ENCODE measurements at regions not wholly inside any gene's neighbourhood (a gene's known extent, or its start where the extent isn't known, plus 50 kb on each side); places are given as distances from the start of the nearest gene placed in this dataset.
"Not testable (repeated sequence)": the region's sequence is repeated elsewhere in the genome, so short reads cannot be mapped to it uniquely, and the experiment has no call there.

DNA sequence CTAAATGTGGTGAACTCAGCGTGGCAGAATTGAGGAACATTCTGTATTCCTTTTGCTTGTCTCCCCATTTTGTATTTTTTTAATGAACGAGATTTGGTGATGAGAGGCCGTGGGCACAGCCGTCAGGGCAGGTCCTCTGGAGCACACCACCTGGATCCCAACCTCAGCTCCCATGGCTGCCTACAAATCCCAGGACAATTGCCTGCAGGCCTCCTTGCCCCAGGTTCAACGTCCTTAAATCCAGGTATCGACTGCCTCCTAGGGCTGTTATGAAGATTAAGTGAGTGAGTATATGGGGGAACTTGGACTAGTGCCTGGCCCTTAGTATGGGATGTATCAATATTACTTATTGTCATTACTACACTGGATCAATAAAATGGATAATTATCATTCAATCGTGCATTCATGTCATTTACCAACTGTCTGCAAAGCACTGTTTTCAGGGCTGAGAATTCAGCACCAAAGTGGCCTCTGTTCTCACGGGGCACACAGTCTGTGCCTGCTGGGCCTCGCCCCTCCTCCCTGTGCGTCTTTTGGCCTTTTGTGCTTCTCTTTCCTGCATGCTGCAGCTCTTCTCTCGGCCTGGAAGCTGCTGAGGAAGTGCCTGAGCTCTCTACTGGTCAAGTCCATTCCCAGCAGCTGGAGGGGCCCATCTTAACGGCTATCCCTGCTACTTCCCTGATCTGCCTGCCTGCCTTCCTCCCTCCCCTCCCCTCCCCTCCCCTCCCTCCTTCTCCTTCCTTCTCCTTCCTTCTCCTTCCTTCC, 1343.7 kb downstream of the BRD1 start:
- Mint-ChIP-seq H3K27ac (no peak overlapping the region), H3K4me3 (no peak overlapping the region), H3K4me1 (peaks cover 2% of the 10 kb centered on the region), H3K27me3 (peaks cover 34% of the 10 kb centered on the region), H3K9me3 (ENCODE audit: insufficient read depth) (no peaks in the 10 kb centered on the region)
- TF ChIP-seq, protein P1, sequence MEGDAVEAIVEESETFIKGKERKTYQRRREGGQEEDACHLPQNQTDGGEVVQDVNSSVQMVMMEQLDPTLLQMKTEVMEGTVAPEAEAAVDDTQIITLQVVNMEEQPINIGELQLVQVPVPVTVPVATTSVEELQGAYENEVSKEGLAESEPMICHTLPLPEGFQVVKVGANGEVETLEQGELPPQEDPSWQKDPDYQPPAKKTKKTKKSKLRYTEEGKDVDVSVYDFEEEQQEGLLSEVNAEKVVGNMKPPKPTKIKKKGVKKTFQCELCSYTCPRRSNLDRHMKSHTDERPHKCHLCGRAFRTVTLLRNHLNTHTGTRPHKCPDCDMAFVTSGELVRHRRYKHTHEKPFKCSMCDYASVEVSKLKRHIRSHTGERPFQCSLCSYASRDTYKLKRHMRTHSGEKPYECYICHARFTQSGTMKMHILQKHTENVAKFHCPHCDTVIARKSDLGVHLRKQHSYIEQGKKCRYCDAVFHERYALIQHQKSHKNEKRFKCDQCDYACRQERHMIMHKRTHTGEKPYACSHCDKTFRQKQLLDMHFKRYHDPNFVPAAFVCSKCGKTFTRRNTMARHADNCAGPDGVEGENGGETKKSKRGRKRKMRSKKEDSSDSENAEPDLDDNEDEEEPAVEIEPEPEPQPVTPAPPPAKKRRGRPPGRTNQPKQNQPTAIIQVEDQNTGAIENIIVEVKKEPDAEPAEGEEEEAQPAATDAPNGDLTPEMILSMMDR (IDR thresholded peaks at IDR 0.05) = no peak
- no peak for TF ChIP-seq EZH2 (IDR thresholded peaks at IDR 0.05; ENCODE audit: borderline replicate concordance, insufficient read depth, low read depth, low read length, poor library complexity, severe bottlenecking)
- Histone ChIP-seq H4K20me1 (ENCODE audit: control insufficient read depth, insufficient read depth, low read length, poor library complexity, severe bottlenecking) (no peaks in the 10 kb centered on the region), H3K36me3 (replicated peaks in 1 of 2; ENCODE audit: control extremely low read depth in 1 of 2, control insufficient read depth in 1 of 2, extremely low read depth in 1 of 2, insufficient read depth in 2 of 2, low read length in 1 of 2) (no peaks in the 10 kb centered on the region), H3K9me3 (ENCODE audit: control extremely low read depth in 1 of 3, control insufficient read depth in 2 of 3, insufficient read depth in 1 of 3, low read length in 2 of 3) (peaks cover 0 to 13% (median 0%) of the 10 kb centered on the region in 3 donors), H3K27ac (ENCODE audit: low read length in 2 of 2) (no peak overlapping the region), H3K4me1 (ENCODE audit: control insufficient read depth in 2 of 2, insufficient read depth in 2 of 2, low read length in 2 of 2) (peaks cover 0 to 4% of the 10 kb centered on the region in 2 donors), H3K79me2 (ENCODE audit: control insufficient read depth, insufficient read depth, low read length) (no peaks in the 10 kb centered on the region), H3K27me3 (replicated peaks in 1 of 4; ENCODE audit: control extremely low read depth in 1 of 4, control insufficient read depth in 3 of 4, insufficient read depth in 4 of 4, low read length in 3 of 4) (peaks cover 0 to 21% (median 10%) of the 10 kb centered on the region in 4 experiments), H3K4me3 (ENCODE audit: control extremely low read depth in 1 of 5, extremely low read depth in 1 of 5, insufficient read depth in 1 of 5, low read depth in 2 of 5, low read length in 4 of 5) (no peak overlapping the region), H3K4me2 (replicated peaks; ENCODE audit: low read depth, low read length, poor library complexity, severe bottlenecking) (no peak overlapping the region), H3K9ac (ENCODE audit: low read length) (no peak overlapping the region), H2AFZ (ENCODE audit: insufficient read depth, low read depth, low read length, poor library complexity, severe bottlenecking) (no peak overlapping the region)
- no peak for ATAC-seq (ENCODE audit: low read depth)
- DNase-seq = no peak
- intact Hi-C loops (cut with micrococcal nuclease) = no loop called here
- 61% methylated on average over 9 of the region's 12 CpGs for WGBS (ENCODE audit: insufficient coverage)
- ChIA-PET POLR2A (no interaction called here), CTCF (no interaction called here)

DNA sequence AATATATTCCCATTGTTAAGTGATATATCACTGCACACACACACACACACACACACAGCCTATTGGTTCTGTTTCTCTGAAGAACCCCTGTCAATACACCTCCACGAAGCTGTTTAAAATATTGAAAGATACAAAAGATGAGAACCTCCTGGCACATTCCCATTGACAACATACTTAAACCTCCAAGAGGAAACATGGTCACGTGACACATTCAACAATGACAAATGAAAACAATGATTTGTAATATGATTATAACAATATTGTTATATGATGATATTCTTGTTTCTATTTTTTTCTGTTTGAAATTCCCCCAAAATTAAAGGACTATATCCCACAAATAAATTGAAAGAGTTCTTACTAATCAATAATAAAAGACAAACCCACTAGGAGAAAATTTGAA, 1344.9 kb downstream of the BRD1 start:
- Histone ChIP-seq H3K4me1 (ENCODE audit: control insufficient read depth in 2 of 2, insufficient read depth in 2 of 2, low read length in 2 of 2) (no peaks in the 10 kb centered on the region), H3K27me3 (replicated peaks in 1 of 4; ENCODE audit: control extremely low read depth in 1 of 4, control insufficient read depth in 3 of 4, insufficient read depth in 4 of 4, low read length in 3 of 4) (peaks cover 0 to 14% (median 7%) of the 10 kb centered on the region in 4 experiments), H3K27ac (ENCODE audit: low read length in 2 of 2) (no peak overlapping the region), H3K9ac (ENCODE audit: low read length) (no peak overlapping the region), H3K4me3 (ENCODE audit: control extremely low read depth in 1 of 5, extremely low read depth in 1 of 5, insufficient read depth in 1 of 5, low read depth in 2 of 5, low read length in 4 of 5) (no peak overlapping the region), H4K20me1 (ENCODE audit: control insufficient read depth, insufficient read depth, low read length, poor library complexity, severe bottlenecking) (no peaks in the 10 kb centered on the region), H3K9me3 (ENCODE audit: control extremely low read depth in 1 of 3, control insufficient read depth in 2 of 3, insufficient read depth in 1 of 3, low read length in 2 of 3) (peaks cover 0 to 8% (median 0%) of the 10 kb centered on the region in 3 donors), H3K4me2 (replicated peaks; ENCODE audit: low read depth, low read length, poor library complexity, severe bottlenecking) (no peak overlapping the region), H2AFZ (ENCODE audit: insufficient read depth, low read depth, low read length, poor library complexity, severe bottlenecking) (no peak overlapping the region), H3K36me3 (replicated peaks in 1 of 2; ENCODE audit: control extremely low read depth in 1 of 2, control insufficient read depth in 1 of 2, extremely low read depth in 1 of 2, insufficient read depth in 2 of 2, low read length in 1 of 2) (no peaks in the 10 kb centered on the region), H3K79me2 (ENCODE audit: control insufficient read depth, insufficient read depth, low read length) (no peaks in the 10 kb centered on the region)
- no CpG with 5 or more reads among the region's 2 CpGs for WGBS (ENCODE audit: insufficient coverage)
- peaks cover 23% of the 10 kb centered on the region for H3K27me3 Mint-ChIP-seq
- no peak for TF ChIP-seq EZH2 (IDR thresholded peaks at IDR 0.05; ENCODE audit: borderline replicate concordance, insufficient read depth, low read depth, low read length, poor library complexity, severe bottlenecking)
- TF ChIP-seq, protein P1 (IDR thresholded peaks at IDR 0.05) = no peak
- H3K9me3 Mint-ChIP-seq (ENCODE audit: insufficient read depth) = no peaks in the 10 kb centered on the region
- CTCF ChIA-PET = no interaction called here
- POLR2A ChIA-PET = no interaction called here
- DNase-seq = no peak
- intact Hi-C loops (cut with micrococcal nuclease) = no loop called here
- H3K4me1 Mint-ChIP-seq = no peaks in the 10 kb centered on the region
- H3K4me3 Mint-ChIP-seq = no peak overlapping the region
- no peak overlapping the region for H3K27ac Mint-ChIP-seq
- ATAC-seq (ENCODE audit: low read depth) = no peak

DNA sequence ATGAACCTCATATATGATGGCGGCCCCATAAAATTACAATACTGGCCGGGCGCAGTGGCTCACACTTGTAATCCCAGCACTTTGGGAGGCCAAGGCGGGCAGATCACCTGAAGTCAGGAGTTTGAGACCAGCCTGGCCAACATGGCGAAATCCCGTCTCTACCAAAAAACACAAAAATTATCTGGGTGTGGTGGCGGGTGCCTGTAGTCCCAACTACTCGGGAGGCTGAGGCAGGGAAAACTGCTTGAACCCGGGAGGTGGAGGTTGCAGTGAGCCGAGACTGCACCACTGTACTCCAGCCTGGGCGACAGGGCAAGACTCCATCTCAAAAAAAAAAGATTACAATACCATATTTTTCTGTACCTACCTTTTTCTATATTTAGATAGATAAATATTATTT, 1345.5 kb downstream of the BRD1 start:
- H3K4me1 Mint-ChIP-seq; H3K79me2 ChIP-seq (ENCODE audit: control insufficient read depth, insufficient read depth, low read length); DNase-seq; H3K27ac Mint-ChIP-seq; H3K27ac ChIP-seq (ENCODE audit: low read length in 2 of 2); H4K20me1 ChIP-seq (ENCODE audit: control insufficient read depth, insufficient read depth, low read length, poor library complexity, severe bottlenecking); POLR2A ChIA-PET; CTCF ChIA-PET; H3K4me3 Mint-ChIP-seq; H3K4me2 ChIP-seq (replicated peaks; ENCODE audit: low read depth, low read length, poor library complexity, severe bottlenecking); ATAC-seq (ENCODE audit: low read depth); H3K4me1 ChIP-seq (ENCODE audit: control insufficient read depth in 2 of 2, insufficient read depth in 2 of 2, low read length in 2 of 2); H3K9ac ChIP-seq (ENCODE audit: low read length); intact Hi-C loops (cut with micrococcal nuclease); H3K4me3 ChIP-seq (ENCODE audit: control extremely low read depth in 1 of 5, extremely low read depth in 1 of 5, insufficient read depth in 1 of 5, low read depth in 2 of 5, low read length in 4 of 5); H2AFZ ChIP-seq (ENCODE audit: insufficient read depth, low read depth, low read length, poor library complexity, severe bottlenecking); H3K9me3 ChIP-seq (ENCODE audit: control extremely low read depth in 1 of 3, control insufficient read depth in 2 of 3, insufficient read depth in 1 of 3, low read length in 2 of 3); H3K36me3 ChIP-seq (replicated peaks in 1 of 2; ENCODE audit: control extremely low read depth in 1 of 2, control insufficient read depth in 1 of 2, extremely low read depth in 1 of 2, insufficient read depth in 2 of 2, low read length in 1 of 2); H3K9me3 Mint-ChIP-seq (ENCODE audit: insufficient read depth): not testable (repeated sequence)
- H3K27me3 Mint-ChIP-seq = peaks cover 17% of the 10 kb centered on the region
- H3K27me3 ChIP-seq (replicated peaks in 1 of 4; ENCODE audit: control extremely low read depth in 1 of 4, control insufficient read depth in 3 of 4, insufficient read depth in 4 of 4, low read length in 3 of 4) = peaks cover 0 to 10% (median 5%) of the 10 kb centered on the region in 4 experiments
- 97% methylated on average over 9 of the region's 11 CpGs for WGBS (ENCODE audit: insufficient coverage)
